CD4-positive, alpha-beta T cell (primary cell): ENCODE measurements at regions not wholly inside any gene's neighbourhood (a gene's known extent, or its start where the extent isn't known, plus 50 kb on each side); places are given as distances from the start of the nearest gene placed in this dataset.

Experiments used
- ATAC-seq: fragments of 200-7000 bp; cut with Tn5 transposase; one replicate; pipeline ENCODE4 v1.10.0; 2022; ENCODE audit warnings: mild to moderate bottlenecking; ENCODE audit not compliant: poor library complexity
- CTCF ChIA-PET: fragments of 350-600 bp; sonication (Branson Sonifier 250); formaldehyde crosslinking; loops from one replicate; lab custom pipeline; 2021; ENCODE audit warnings: antibody characterized with exemption, inconsistent platforms; lab: Charles Lee
- POLR2A ChIA-PET: fragments of 350-600 bp; sonication (Branson Sonifier 250); formaldehyde crosslinking; loops from one replicate; lab custom pipeline; 2021; ENCODE audit warnings: antibody characterized with exemption, inconsistent platforms; lab: Charles Lee
- DNase-seq, 14 experiments: peaks; one replicate each; pipeline ENCODE4 v3.0.0-alpha.2; 2013 to 2020; ENCODE audit warnings: mixed read lengths in 2 of 14
- H3K27ac ChIP-seq, 2 donors: one replicate each; pipeline versions ENCODE4 v1.5.1 to v1.7.0; 2013; ENCODE audit warnings: low read length in 2 of 2, low read depth in 1 of 2, mild to moderate bottlenecking in 1 of 2
- H3K27me3 ChIP-seq, 2 experiments: 1 replicate in 1 of 2; 2 replicates in 1 of 2; pipeline versions ENCODE4 v1.6.1 to v1.7.0; 2013; ENCODE audit warnings: low read length in 2 of 2, control low read depth in 1 of 2, mild to moderate bottlenecking in 1 of 2, moderate library complexity in 1 of 2; ENCODE audit not compliant: insufficient read depth in 2 of 2, control insufficient read depth in 1 of 2
- H3K36me3 ChIP-seq: one replicate; pipeline ENCODE4 v1.6.1; 2013; ENCODE audit warnings: low read length, control low read depth; ENCODE audit not compliant: insufficient read depth
- H3K4me1 ChIP-seq: one replicate; pipeline ENCODE4 v1.6.1; 2013; ENCODE audit warnings: low read length, control low read depth; ENCODE audit not compliant: insufficient read depth
- H3K4me3 ChIP-seq: one replicate; pipeline ENCODE4 v1.5.1; 2013; ENCODE audit warnings: mild to moderate bottlenecking, low read length, moderate library complexity
- H3K9me3 ChIP-seq, 2 experiments: 1 replicate in 1 of 2; 2 replicates in 1 of 2; pipeline versions ENCODE4 v1.6.1 to v1.7.0; 2013; ENCODE audit warnings: low read length in 2 of 2, mild to moderate bottlenecking in 2 of 2, control low read depth in 1 of 2, moderate library complexity in 1 of 2; ENCODE audit not compliant: control insufficient read depth in 1 of 2, insufficient read depth in 1 of 2
- H3K27ac Mint-ChIP-seq: one replicate; pipeline ENCODE4 v1.8.0; 2020; ENCODE audit warnings: mixed read lengths
- H3K27me3 Mint-ChIP-seq: one replicate; pipeline ENCODE4 v1.8.0; 2021; ENCODE audit warnings: mixed read lengths
- H3K36me3 Mint-ChIP-seq: one replicate; pipeline ENCODE4 v1.8.0; 2021; ENCODE audit warnings: low read depth, mixed read lengths
- H3K4me1 Mint-ChIP-seq: one replicate; pipeline ENCODE4 v1.8.0; 2021; ENCODE audit warnings: low read depth, mixed read lengths
- H3K4me3 Mint-ChIP-seq: one replicate; pipeline ENCODE4 v1.8.0; 2020; ENCODE audit warnings: mild to moderate bottlenecking, mixed read lengths
- H3K9me3 Mint-ChIP-seq: one replicate; pipeline ENCODE4 v1.8.0; 2020; ENCODE audit warnings: mixed read lengths
- intact Hi-C, 2 experiments: fragments of 100-400 bp; cut with DNase I in 1 of 2; cut with micrococcal nuclease in 1 of 2; formaldehyde crosslinking; loops; one replicate each; pipeline versions ENCODE4 v1.15.1 to v1.9.0; 2023 to 2025; cut with DNase I, micrococcal nuclease
- TF ChIP-seq, protein P1 (sequence below): fragments of 200-600 bp; IDR thresholded peaks from one replicate; pipeline ENCODE4 v1.8.0; 2022; ENCODE audit warnings: antibody characterized with exemption, mild to moderate bottlenecking

DNA sequence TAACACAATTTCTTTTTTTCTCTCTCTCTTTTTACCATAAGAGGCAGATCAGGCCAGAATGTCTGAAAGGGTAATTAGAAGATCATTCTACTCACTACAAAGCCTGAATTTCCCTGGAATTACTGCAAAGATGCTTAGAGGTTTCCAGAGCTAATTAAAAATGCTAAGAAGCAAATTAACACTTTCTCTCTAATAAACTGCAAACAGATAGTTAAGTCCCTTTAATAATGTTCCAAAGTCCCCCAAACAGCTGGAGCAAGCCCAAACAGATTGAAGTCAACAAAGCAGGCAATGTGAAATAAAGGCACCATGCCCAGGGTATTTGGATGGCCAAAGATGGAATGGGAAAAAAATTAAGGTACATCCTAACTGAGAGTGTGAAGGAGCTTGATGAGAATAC is 208.8 kb upstream of the LRFN5 start:
- TF ChIP-seq, protein P1, sequence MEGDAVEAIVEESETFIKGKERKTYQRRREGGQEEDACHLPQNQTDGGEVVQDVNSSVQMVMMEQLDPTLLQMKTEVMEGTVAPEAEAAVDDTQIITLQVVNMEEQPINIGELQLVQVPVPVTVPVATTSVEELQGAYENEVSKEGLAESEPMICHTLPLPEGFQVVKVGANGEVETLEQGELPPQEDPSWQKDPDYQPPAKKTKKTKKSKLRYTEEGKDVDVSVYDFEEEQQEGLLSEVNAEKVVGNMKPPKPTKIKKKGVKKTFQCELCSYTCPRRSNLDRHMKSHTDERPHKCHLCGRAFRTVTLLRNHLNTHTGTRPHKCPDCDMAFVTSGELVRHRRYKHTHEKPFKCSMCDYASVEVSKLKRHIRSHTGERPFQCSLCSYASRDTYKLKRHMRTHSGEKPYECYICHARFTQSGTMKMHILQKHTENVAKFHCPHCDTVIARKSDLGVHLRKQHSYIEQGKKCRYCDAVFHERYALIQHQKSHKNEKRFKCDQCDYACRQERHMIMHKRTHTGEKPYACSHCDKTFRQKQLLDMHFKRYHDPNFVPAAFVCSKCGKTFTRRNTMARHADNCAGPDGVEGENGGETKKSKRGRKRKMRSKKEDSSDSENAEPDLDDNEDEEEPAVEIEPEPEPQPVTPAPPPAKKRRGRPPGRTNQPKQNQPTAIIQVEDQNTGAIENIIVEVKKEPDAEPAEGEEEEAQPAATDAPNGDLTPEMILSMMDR = no peak
- no peak overlapping the region for H3K4me3 Mint-ChIP-seq
- intact Hi-C loops = no loop called here
- no peaks in the 10 kb centered on the region for H3K9me3 Mint-ChIP-seq
- Histone ChIP-seq H3K27ac (no peak overlapping the region), H3K36me3 (no peaks in the 10 kb centered on the region), H3K4me1 (no peaks in the 10 kb centered on the region), H3K27me3 (no peaks in the 10 kb centered on the region), H3K9me3 (peaks cover 0 to 6% of the 10 kb centered on the region in 2 experiments), H3K4me3 (no peak overlapping the region)
- H3K27ac Mint-ChIP-seq = no peak overlapping the region
- DNase-seq = no peak
- no peaks in the 10 kb centered on the region for H3K27me3 Mint-ChIP-seq
- H3K36me3 Mint-ChIP-seq = no peaks in the 10 kb centered on the region
- no peak for ATAC-seq
- no peaks in the 10 kb centered on the region for H3K4me1 Mint-ChIP-seq
- POLR2A ChIA-PET = no interaction called here
- CTCF ChIA-PET = interaction anchor here (1.0 to 1.3 kb wide), 2 partner anchors 12 to 13 kb away, joined by 3 read pairs; no protein-coding TSS in a partner anchor

DNA sequence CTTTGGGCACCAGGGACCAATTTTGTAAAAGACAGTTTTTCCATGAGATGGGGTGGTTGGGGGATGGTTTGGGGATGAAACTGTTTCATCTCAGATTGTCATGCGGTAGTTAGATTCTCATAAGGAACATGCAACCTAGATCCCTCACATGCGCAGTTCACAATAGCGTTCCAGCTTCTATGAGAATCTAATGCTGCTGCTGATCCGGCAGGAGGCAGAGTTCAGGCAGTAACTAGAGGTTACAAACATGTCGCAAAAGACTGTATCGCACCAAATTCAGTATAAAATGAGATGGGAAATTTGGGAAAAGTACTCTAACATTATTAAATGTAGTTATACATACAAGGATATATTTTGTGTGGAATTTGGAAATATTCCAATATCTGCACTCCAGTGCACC is 213.2 kb upstream of the LRFN5 start:
- no peaks in the 10 kb centered on the region for H3K36me3 Mint-ChIP-seq
- H3K27ac Mint-ChIP-seq = no peak overlapping the region
- H3K9me3 Mint-ChIP-seq = peaks cover 2% of the 10 kb centered on the region
- Histone ChIP-seq H3K4me1 (no peaks in the 10 kb centered on the region), H3K9me3 (no peaks in the 10 kb centered on the region), H3K36me3 (no peaks in the 10 kb centered on the region), H3K4me3 (no peak overlapping the region), H3K27me3 (no peaks in the 10 kb centered on the region), H3K27ac (no peak overlapping the region)
- ChIA-PET CTCF (no interaction called here), POLR2A (no interaction called here)
- no peak overlapping the region for H3K4me3 Mint-ChIP-seq
- no peaks in the 10 kb centered on the region for H3K4me1 Mint-ChIP-seq
- ATAC-seq (no peak), DNase-seq (no peak)
- TF ChIP-seq, protein P1 = no peak
- intact Hi-C loops = no loop called here
- H3K27me3 Mint-ChIP-seq = no peaks in the 10 kb centered on the region

DNA sequence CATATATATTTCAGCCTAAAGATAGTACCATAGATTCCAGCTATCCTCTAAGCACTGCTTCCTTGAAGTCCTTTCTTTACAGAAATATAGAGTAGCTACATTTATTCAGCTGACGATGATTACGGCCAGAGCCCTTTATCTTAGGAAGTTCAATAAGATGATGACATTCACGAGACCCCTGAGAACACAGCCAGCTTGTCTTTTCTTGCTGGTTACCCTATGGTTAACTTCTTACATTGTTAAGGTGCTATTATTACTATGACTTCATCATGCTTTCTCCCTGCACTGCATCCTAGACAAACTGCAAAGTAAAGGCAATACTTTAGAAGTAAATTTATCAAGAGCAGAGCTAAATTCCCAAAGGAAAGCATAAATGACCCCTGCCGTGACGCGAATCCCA is 214.4 kb upstream of the LRFN5 start:
- H3K4me3 Mint-ChIP-seq = no peak overlapping the region
- Histone ChIP-seq H3K4me3 (no peak overlapping the region), H3K36me3 (no peaks in the 10 kb centered on the region), H3K27me3 (no peaks in the 10 kb centered on the region), H3K27ac (no peak overlapping the region), H3K4me1 (no peaks in the 10 kb centered on the region), H3K9me3 (no peaks in the 10 kb centered on the region)
- H3K36me3 Mint-ChIP-seq = no peaks in the 10 kb centered on the region
- ChIA-PET POLR2A (no interaction called here), CTCF (interaction anchor here (0.5 kb wide), 1 partner anchor 1860 kb away, joined by 3 read pairs; no protein-coding TSS in a partner anchor)
- intact Hi-C loops = no loop called here
- DNase-seq (no peak), ATAC-seq (no peak)
- H3K9me3 Mint-ChIP-seq = peaks cover 2% of the 10 kb centered on the region
- no peaks in the 10 kb centered on the region for H3K4me1 Mint-ChIP-seq
- TF ChIP-seq, protein P1 = no peak
- no peak overlapping the region for H3K27ac Mint-ChIP-seq
- no peaks in the 10 kb centered on the region for H3K27me3 Mint-ChIP-seq
